NCI-H524 treated with DMSO at 0.1 percent for 48 hours (cell line): ENCODE measurements at regions not wholly inside any gene's neighbourhood (a gene's known extent, or its start where the extent isn't known, plus 50 kb on each side); places are given as distances from the start of the nearest gene placed in this dataset.
"Not testable (repeated sequence)": the region's sequence is repeated elsewhere in the genome, so short reads cannot be mapped to it uniquely, and the experiment has no call there.

Experiments used
- DNase-seq: peaks from one replicate; lab custom pipeline; 2025; lab: John Stamatoyannopoulos, UW

DNA sequence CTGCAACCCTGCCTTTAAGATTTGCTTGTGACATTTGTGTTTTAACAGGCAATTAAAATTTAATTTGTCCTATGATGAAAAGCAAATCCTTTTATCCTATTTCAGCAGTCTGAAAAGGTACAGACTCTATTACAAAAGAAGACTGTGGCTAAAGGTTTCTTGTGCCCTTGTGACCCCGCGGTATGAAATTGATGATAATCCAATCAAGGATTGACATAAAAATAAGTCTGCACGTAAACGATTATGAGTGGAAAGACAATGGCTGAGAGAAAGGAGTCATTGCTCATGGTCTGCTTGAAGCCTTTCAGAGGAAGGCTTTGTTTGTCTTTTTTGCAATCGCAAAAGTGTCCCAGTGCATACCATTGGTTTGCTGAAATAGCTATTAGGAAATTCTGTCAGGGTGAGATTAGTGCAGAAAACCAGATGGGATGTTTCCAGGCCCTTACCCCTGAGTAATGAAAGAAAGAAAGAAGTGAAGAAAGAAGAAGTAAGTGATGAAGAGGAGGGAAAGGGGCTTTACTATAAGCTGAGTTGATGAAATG lies 867.8 kb upstream of the CDH8 start:
- DNase-seq, result no peak

DNA sequence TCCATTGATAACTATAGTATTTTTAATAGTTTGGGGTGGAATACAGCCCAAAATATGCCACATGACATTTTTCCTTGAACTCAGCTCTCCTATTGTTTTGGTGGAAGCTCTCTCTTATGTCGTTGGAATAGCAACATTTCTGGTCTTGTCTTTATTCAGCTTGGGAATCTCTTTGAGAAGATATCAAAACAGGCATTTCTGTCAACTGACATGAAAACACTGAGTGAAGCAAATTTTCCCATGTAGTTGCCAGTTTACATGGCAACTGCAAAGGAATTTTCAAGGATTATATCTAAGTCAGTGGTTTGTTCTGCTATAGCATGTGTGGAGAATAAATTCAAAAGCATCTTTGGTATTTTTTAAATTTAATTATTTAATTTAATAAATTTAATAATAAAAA lies 863.5 kb upstream of the CDH8 start:
- DNase-seq, result no peak

DNA sequence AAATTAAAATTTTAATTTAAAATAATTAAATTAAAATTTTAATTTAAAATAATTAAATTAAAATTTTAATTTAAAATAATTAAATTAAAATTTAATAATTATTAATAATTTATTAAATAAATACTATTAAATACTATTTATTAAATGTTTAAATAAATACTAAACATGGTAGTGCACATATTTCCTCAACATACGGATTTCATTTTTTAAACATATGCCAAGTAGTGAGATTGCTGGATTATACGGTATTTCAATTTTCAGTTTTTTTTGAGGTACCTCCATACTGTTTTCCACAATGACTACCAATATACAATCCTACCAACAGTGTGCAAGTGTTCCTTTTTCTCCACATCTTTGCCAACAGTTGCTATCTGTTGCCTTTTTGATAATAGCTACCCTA lies 852.9 kb upstream of the CDH8 start:
- DNase-seq, result no peak

DNA sequence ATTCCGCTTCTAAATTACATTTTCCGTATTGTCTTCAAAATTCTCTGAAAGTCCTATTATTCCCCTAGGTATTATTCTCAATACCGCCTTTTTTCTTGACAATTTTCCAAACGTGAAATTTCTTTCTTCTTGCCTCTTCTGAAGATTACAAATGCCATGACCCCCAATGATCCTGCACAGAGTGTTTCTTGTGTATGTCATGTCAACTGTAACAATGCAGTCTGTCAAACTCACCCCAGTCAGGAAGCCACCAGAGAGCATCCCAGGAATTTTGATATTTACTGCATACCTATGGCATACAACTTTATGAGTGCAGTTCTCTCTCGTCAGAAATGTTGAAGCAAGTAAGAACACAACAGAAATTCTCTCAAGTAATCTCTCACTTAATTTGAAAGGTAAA lies 847.3 kb upstream of the CDH8 start:
- DNase-seq, result no peak

DNA sequence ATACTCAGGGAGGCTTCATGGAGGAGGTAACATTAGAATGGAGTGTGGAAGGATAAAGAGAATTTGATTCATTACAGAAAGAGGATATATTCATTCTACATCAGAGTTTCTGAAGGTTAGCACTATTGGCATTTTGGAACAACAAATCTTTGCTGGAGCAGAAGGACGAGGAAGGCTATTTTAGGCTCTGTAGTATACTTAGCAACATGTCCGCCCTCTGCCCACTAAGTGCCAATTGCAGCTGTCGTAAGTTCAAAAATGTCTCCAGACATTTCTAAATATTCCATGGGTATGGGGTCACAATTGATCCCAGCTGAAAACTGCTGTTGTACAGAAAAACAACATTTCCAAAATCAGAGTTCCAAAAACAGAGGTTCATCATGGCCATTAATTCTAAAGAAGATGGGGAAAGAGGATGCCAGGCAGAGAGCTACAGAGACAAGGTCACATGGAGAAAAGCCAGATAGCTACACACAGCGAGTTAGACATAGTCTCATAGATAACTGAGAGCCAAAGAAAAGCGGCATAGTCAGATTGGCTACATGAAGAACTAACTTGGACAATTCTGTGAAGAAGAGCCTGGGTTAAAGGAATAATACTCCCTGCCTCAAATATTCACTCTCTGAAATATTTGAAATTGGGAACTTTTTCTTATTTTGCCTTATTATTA lies 846.4 kb upstream of the CDH8 start:
- no peak for DNase-seq

DNA sequence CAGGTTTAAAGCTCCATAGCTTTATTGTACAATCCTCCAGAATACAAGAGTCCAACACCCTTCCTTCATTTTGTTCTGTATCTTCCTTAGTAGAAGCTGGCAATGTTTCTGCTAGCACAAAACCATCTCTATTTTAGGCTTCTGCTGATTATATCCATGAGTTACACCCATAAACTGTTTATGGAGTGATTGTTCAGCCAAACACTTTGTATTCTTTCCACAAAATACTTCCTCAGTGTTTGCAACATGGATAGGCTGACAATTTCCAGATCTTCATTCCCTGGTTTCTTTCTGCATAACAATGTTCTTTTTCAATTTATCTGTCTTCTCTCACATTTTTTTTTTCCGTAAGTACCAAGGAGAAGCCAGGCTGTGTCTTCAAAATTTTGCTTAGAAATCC lies 839.9 kb upstream of the CDH8 start:
- DNase-seq, result no peak

DNA sequence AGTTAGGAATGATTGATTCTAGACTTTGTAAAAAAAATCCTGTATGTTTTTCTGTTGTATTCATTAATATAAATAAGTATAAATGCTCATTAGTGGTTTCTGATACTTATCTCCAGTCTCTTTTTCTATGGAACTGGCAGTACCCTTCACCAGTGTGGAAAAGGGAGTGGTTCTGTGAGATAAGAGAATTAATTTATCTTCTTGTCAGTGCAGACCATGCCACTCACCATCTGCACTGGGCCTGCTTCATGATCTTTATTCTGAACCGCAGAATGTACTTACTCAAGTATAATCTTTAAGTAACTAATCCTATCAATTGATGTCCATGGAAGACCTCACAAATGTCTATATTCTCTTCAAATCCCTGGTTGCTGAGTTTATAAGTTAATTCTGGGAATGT lies 836.1 kb upstream of the CDH8 start:
- DNase-seq, result no peak

DNA sequence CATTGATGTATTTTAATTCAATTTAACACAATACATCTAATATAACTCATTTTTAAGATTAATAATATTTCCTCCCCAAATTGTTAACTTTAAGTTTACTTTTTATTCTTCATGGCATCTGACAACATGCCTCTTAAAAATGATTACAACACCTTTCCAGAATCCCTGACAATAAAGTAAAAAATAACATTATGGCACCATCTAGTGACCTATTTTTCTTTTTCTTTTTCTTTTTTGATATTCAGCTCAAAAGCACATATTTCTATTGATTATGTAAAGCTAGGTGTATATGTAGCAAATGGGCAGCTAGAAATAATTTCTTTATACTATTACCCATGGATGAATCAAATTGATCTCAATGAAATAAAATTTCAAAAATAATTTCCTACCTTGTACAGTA lies 834.3 kb upstream of the CDH8 start:
- DNase-seq, result no peak

DNA sequence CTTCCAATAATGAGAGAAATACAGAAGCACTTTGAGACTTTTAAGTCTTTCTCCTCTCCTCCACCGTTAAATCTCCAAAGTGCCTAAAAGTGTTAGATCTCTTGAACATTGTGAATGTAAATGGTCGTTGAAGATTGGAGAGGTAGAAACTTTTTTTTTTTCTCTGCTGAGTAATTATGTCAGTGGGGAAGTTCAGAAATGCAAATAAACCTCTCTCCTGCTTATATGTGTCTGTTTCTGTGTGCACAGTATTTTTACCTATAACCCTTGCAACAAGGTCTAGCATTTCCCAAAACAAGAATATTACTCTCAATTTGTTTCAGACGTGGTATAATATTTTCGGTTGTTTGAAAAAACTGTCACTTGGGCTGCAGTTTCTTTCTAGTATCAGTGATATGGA lies 833.6 kb upstream of the CDH8 start:
- DNase-seq, result no peak

DNA sequence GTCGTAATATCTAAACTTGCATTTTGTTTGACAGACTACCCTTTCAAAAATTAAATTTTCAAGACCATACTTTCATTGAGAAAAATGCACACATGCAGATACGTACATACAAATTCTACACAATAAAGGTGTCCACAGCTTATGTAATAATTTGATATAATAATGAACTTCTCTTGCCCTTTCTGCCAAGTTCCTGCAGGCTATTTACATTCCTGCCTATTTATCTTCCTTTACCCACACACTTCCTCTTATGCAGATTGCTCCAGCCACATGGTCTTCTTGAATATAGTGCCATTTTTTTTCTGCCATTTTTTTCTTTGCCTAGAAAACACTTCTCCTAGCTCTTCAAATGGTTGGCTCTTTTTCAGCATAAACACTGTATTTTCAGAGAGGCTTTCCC lies 826.9 kb upstream of the CDH8 start:
- DNase-seq, result no peak

DNA sequence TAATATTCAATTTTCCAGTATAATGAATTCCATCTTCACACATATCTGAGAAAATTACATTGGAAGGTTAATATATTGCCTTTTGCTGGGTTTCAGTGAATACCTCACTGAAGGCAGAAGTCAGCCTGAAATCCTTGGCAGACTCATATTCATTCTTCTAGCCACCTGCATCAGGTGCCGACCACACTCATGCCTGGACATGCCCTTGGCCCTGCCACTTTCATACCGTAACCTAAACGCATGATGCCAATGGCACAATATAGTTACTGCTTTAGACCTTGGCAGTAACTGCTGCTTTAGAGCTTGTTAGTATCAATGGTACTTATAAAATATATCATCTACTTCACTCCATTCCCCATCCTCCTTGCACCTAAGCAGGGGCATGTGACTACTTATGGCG lies 817.6 kb upstream of the CDH8 start:
- no peak for DNase-seq

DNA sequence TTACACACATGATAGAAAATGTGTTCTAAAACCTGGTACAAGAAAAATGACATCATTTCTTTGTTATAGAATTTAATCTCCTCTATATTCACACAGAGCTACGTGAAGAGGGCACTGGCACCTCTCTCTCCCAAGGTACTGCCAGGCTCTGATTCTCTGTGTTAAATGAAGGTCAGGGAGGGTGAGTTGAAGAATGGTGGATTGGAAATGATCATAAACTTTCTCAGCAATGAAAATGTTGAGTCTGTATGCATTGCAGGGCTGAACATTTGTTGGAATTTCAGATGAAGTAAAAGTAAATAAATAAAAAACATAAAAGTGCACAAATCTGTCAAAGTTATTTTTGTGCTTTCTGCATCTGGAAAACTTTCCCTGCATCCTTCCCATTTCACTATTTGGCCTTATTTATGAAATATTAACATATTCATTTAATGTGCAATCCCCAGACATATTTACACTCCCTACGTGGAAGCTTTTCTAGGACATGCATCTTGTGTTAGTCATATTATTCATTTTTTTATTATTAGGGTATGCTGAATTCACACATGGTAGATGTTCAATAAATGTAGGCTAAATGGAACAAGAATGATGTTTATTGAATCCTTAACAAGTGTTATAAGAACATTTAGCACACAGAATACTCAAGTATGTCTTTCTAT lies 810.3 kb upstream of the CDH8 start:
- no peak for DNase-seq

DNA sequence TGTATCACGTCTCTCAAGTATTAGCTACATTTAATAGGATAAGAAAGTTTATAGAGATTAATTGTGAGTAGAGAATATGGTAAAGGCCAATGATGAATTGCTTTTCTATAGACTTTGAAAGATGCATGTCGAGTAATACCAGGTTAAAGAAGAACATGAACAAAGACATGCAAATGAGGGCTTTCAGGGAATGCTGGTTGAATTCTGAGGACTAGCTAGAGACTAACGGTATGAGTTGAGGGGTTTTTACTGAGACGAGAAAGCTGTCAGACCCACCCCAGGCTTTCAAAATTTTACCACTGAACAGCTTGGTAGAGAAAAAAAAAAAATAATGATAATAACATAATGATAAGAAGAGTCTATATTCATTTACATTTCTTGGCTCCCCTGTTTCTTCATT lies 796.0 kb upstream of the CDH8 start:
- DNase-seq, result no peak

DNA sequence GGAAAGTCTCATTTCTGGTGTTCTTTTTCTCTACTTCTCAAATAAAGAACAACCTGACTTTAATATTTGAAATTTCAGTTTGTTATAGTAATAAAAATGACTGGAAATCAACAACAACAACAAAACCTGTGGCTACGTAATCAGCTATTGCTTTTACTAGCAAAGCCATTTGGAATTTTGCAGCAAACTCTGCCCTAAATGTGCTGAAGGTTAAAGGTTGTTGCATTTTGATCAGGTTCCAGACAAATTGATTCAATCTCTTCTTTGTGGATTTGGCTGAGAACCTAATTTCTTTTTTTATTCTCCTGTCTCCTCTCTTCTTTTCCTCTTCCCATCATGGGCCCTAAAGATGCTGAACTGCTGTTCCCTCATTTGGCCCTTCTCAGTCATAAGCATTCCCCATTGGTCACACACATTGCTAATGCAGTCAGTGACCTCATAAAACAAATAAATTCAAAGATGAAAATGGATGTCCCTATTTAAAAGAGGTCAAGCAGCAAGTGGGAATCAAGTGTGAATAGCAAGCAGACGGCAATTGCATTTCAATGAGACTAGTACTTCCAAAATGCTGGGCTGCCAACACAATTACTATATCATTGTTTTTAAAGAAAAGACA lies 795.1 kb upstream of the CDH8 start:
- DNase-seq, result no peak

DNA sequence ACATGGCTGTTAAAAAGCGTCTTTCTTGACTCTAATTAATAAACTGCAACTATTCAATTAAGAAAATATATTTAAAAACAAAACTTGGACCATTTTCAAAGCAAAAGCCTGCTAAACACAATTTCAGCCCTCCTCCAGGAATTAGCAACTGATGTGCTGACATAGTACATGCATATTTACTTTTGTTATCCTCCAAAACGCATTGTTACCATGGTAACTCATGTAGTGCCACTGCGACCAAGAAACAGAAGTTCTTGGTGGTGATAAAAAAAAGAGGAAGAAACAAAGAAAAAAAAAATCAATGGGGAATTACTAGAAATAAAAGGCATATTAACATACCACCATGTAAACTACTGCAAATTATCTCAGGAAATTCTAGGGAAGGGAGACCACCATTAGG lies 793.4 kb upstream of the CDH8 start:
- DNase-seq, result no peak

DNA sequence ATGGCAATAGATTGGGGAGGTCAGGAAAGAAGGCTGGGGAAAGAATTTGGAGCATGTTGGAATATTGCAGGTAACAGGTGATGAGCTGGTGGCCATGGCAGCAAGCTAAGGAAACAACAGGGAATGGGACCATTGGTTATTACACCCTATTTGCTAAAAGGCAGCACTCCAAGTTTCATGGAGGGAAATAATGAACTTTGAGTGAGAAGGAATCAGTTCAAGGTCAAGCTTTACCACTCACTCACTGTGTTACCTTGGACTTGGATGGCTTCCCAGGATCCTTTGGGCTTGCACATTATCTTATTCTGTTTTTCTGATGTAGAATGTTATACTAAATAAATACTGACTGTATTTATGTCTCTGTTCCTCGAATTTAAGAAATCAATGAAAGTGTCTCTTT lies 792.8 kb upstream of the CDH8 start:
- DNase-seq, result no peak

DNA sequence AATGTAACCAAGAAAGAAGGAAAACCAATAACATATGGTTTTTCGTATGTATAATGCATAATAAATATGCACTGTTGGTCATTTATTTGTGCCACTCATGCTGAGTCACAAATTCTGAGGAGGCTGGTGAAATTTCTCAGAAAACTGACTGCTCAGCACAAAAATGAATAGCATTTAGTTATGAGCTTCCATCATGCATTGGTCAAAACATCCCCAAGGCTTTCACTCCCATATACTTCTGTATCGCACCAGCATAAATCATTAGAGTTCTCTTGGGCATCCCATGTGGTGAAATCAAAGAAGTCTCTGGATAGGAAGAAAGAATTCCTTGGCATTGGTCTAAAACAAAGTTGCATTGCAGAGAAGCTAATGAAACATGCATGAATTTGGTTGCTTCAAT lies 785.6 kb upstream of the CDH8 start:
- no peak for DNase-seq

DNA sequence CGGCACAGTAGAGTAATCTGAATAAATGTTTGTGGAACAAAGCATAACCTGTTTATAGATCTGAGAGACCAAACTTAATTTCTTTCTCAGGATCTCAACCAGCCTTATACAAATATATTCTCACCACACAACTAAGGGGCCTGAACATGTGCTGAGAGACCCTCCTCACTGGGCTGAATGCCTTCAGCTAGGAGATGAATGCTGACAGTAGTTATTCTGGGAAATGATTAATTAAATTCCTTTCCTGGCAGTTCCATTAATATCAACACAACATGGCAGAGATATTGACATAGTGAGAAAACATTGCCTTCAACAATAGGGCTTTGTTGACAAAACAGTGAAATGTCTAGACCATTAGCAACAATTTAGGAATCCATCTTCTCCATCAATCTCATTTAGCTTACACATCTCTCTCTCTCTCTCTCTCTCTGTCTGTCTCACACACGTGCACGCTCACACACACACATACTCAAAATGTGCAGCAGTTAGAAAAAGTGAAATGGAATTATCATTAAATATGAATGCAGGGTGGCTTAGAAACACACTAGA lies 780.8 kb upstream of the CDH8 start:
- DNase-seq, result no peak

DNA sequence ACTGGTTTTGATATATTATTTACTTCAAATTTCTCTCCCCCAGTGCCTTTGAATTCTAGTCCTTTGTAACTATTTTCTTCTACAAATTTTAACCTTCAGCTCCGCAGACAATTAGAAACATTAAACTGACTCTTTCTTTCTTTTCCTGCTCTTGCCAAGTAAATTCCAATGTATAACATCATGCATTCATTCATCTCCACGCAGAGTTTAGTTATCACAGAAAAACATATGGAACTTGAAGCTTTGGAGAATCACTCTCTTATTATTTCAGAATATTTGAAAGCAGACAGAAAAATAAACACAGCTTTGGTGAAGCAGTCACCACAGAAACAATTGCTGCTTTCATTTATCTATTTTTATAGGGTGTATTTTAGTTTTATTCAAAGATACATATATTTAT lies 778.7 kb upstream of the CDH8 start:
- no peak for DNase-seq

DNA sequence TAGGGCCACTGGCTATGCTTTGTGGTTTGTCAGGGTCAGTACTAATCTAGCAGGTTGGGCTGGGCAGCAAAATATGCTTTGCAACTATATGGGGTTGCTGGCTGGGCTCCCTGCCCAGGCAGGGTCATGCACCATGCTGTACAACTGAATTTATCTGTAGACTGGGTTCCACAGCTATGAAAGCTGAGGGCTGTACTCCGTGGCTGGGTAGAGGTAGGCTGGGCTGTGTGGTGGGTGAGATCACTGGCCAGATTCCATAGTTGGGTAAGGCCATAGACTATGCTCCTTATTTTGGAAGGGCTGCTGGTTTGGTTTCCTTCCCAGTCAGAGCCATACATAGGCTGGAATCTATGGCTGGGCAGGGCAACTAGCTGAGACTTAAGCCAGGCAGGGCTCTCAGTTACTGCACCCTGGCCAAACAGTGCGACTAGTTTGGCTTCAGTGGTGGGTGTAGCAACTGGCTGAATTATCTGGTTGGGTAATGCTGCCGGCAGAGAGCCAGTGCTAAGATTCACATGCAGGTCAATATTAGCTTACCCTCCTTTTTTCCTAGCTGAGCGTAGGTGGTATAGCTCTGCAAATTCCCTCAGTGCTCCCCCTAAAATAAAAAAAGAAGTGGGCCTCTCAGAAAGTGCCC lies 769.1 kb upstream of the CDH8 start:
- no peak for DNase-seq

DNA sequence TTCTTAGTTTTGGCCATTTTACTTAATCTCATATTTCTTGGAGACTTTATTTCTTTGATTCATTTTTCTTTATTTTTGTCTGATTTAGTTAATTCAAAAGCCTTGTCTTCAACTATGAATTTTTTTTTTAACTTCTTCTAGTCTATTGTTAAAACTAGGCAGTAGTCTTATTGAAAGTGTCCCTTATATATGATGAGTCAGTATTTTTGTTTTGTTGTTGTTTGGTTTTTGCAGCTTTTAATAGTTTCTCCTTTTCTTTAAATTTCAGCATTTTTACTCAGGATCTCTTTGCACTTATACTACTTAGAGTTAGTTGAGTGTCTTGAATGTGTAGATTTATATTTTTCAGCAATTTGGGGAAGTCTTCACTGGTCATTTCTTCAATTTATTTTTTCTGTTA lies 758.5 kb upstream of the CDH8 start:
- DNase-seq, result no peak

DNA sequence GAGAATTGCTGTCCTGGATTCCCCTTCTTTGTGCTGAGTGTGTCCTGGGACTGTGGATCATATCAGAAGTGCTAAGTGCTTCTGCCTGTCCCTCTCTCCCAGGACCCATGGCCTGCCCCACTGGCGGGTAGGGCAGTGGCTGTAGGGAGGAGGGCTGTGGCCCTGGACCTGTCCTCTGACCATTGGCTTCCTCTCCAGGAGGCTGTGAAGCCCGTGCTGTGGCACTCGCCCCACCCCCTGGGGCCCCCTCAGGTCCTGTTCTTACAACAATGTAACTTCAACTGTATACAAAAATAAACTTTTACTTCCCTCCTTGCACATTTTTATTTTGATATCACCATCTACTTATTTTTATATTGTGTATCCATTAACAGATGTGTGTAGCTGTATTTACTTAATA lies 743.8 kb upstream of the CDH8 start:
- DNase-seq, result not testable (repeated sequence)

DNA sequence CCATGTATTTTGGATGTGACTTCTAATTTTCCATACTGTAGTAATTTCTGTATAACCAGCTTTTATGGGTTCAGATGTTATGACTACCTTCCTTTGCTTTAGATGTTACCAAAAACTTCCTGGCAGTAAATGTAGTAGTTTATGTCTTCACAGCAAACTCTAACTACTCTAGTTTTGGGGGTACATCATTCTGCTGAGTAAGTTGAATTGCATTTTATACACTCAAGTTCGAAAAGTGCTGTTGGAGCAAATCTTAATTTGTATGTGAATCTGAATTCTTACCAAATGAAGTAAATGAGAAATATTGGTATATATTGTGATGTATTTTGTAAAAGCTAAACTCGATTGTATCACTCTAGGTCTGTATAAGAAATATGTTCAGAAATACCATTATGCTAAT lies 728.3 kb upstream of the CDH8 start:
- no peak for DNase-seq
